Esophagus squamous epithelium (tissue), 5 donors: ENCODE measurements at regions not wholly inside any gene's neighbourhood (a gene's known extent, or its start where the extent isn't known, plus 50 kb on each side); places are given as distances from the start of the nearest gene placed in this dataset.

Experiments used
- DNase-seq: peaks from one replicate; lab custom pipeline; 2025; lab: John Stamatoyannopoulos, UW
- H3K27ac ChIP-seq, 4 donors: fragments of 200-600 bp; sonication (generic); one replicate each; pipeline ENCODE4 v1.5.1; 2016 to 2019; ENCODE audit warnings: mild to moderate bottlenecking in 1 of 4
- H3K27me3 ChIP-seq, 4 donors: fragments of 200-600 bp; sonication (generic); 1 replicate in 3 of 4; 2 replicates in 1 of 4; pipeline versions ENCODE4 v1.5.1 to v1.6.0; 2017 to 2021; ENCODE audit warnings: antibody characterized with exemption in 1 of 4
- H3K36me3 ChIP-seq, 3 donors: fragments of 200-600 bp; sonication (generic); one replicate each; pipeline ENCODE4 v1.5.1; 2016 to 2019
- H3K4me1 ChIP-seq, 3 donors: fragments of 200-600 bp; sonication (generic); one replicate each; pipeline ENCODE4 v1.5.1; 2017 to 2019
- H3K4me3 ChIP-seq, 4 donors: fragments of 200-600 bp; sonication (generic); 1 replicate in 3 of 4; 2 replicates in 1 of 4; pipeline ENCODE4 v1.5.1; 2016 to 2019; ENCODE audit warnings: mild to moderate bottlenecking in 2 of 4, moderate library complexity in 1 of 4
- H3K9me3 ChIP-seq, 3 donors: fragments of 200-600 bp; sonication (generic); one replicate each; pipeline ENCODE4 v1.5.1; 2016 to 2019
- CTCF ChIP-seq, 6 experiments: fragments of 450-650 bp in 4 of 6; fragments of 200-600 bp in 2 of 6; sonication (generic) in 2 of 6; IDR thresholded peaks; one replicate each; pipeline ENCODE4 v1.5.1; 2016 to 2019; ENCODE audit warnings: antibody characterized with exemption in 6 of 6, mild to moderate bottlenecking in 4 of 6, moderate library complexity in 4 of 6
- POLR2A ChIP-seq, 4 donors: fragments of 450-650 bp; IDR thresholded peaks; one replicate each; pipeline ENCODE4 v1.6.1; 2017; ENCODE audit warnings: antibody characterized with exemption in 4 of 4, mild to moderate bottlenecking in 4 of 4, moderate library complexity in 3 of 4
- WGBS, 2 donors: methylation state at CpG; one replicate each; pipeline ENCODE4 v1.1.5; 2018; 5-methylcytosine and 5-hydroxymethylcytosine counted together
- intact Hi-C: fragments of 100-400 bp; cut with DNase I; formaldehyde crosslinking; loops from one replicate; pipeline ENCODE4 v1.15.0; 2022
- donor health status: DM: yes; HTN: yes; CAD: no.

DNA sequence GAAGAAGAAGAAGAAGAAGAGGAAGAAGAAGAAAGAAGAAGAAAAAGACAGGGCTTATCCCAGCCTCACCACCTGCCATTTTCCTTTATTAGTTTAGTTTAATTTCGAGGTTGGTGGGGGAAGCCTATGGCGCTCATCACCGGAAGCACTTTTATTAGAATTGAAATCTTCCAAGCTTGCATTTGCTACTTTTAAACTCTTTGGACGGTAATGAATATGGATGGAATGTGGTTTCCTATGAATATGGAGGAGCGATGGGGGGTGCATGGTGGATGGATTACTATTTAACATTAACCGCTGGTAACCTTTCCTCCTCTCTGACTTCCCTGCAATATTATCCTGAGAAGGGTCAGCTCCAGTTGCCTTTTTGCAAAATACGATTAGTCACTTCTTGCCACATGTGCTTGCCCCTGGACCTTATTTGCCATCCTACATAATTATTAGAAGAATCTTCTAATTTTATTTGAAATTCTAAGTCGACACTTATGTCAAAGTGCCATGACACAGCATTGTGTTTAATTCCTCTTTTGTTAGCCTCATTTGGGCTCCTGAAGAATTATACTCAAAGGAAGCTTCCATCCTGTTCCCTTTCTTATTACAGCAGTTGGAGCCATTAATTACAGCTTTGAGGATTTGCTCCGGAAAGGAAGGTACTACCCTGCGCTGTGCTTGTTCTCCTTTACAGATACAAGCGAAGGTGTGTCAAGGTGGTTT lies 424.5 kb downstream of the VRK1 start:
- peaks cover 0 to 81% (median 2%) of the 10 kb centered on the region in 4 donors for H3K27me3 ChIP-seq

GRCh38 chr14:97224016-97224415 lies 426.8 kb downstream of the VRK1 start:
- intact Hi-C loops: no loop called here
- 54% methylated on average over 8 of the region's 8 CpGs for WGBS, 2 donors
- peaks cover 0 to 69% (median 2%) of the 10 kb centered on the region in 4 donors for H3K27me3 ChIP-seq
- H3K27ac ChIP-seq: no peak overlapping the region
- no peaks in the 10 kb centered on the region for H3K9me3 ChIP-seq
- H3K4me1 ChIP-seq: peaks cover 0 to 10% (median 7%) of the 10 kb centered on the region in 3 donors
- no peak overlapping the region for H3K4me3 ChIP-seq
- no peak for TF ChIP-seq POLR2A (IDR thresholded peaks at IDR 0.05)
- TF ChIP-seq CTCF (IDR thresholded peaks at IDR 0.05): no peak
- no peak for DNase-seq
- H3K36me3 ChIP-seq: no peaks in the 10 kb centered on the region

More for the DNA sequence above, 424.5 kb downstream of the VRK1 start:
- WGBS, 2 donors: 73 to 75% methylated on average over 11 of the region's 11 CpGs
- H3K4me3 ChIP-seq: no peak overlapping the region
- no peak for DNase-seq
- H3K9me3 ChIP-seq: no peaks in the 10 kb centered on the region
- H3K36me3 ChIP-seq: no peaks in the 10 kb centered on the region
- no peak overlapping the region for H3K27ac ChIP-seq
- TF ChIP-seq POLR2A (IDR thresholded peaks at IDR 0.05) (no peak), CTCF (IDR thresholded peaks at IDR 0.05) (no peak)
- intact Hi-C loops: no loop called here
- peaks cover 0 to 19% (median 12%) of the 10 kb centered on the region in 3 donors for H3K4me1 ChIP-seq

GRCh38 chr14:97230051-97230450 lies 432.9 kb downstream of the VRK1 start:
- TF ChIP-seq POLR2A (IDR thresholded peaks at IDR 0.05) (no peak), CTCF (IDR thresholded peaks at IDR 0.05) (no peak)
- 69 to 79% methylated on average over 8 of the region's 8 CpGs for WGBS, 2 donors

DNA sequence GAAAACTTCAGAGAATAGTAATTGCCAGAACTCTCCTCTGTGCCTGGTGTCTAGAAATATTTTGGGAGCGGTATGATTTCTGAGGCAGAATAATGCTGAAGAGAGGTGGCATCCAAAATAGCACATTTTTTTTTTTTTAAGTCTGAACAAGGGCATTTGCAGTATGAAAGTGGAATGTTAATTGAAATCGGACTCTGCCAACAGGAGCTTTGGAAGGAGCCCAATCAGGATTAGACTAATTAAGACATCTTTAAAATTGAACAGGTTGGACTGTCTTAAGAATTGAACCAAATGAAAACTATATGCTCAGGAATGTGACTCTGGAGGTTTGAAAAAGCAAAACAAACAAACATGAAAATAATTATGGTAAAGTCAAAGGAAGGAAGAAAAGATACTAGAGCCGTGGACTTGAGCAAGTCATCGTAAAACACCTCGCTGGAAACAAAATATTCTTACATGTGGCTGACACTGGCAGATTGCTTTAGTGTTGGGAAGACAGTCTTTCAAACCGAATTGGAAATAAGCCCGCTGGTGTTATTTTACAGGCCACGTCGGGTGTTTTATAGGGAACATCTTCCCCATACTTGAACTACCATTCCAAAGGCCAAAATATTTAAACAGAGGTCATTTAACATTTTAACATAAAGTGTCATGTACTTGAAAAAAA lies 436.3 kb downstream of the VRK1 start:
- 55 to 71% methylated on average over 9 of the region's 9 CpGs for WGBS, 2 donors
- Histone ChIP-seq H3K27ac (no peak overlapping the region), H3K9me3 (no peaks in the 10 kb centered on the region), H3K36me3 (no peaks in the 10 kb centered on the region), H3K4me1 (no peaks in the 10 kb centered on the region), H3K27me3 (peaks cover 0 to 35% (median 0%) of the 10 kb centered on the region in 4 donors), H3K4me3 (no peak overlapping the region)
- no peak for TF ChIP-seq CTCF (IDR thresholded peaks at IDR 0.05)
- no peak for TF ChIP-seq POLR2A (IDR thresholded peaks at IDR 0.05)
- no peak for DNase-seq
- intact Hi-C loops: no loop called here

More at GRCh38 chr14:97230051-97230450, 432.9 kb downstream of the VRK1 start:
- intact Hi-C loops: no loop called here
- Histone ChIP-seq H3K4me3 (no peak overlapping the region), H3K27me3 (peaks cover 0 to 29% (median 0%) of the 10 kb centered on the region in 4 donors), H3K36me3 (no peaks in the 10 kb centered on the region), H3K27ac (no peak overlapping the region), H3K9me3 (no peaks in the 10 kb centered on the region), H3K4me1 (no peaks in the 10 kb centered on the region)
- no peak for DNase-seq

DNA sequence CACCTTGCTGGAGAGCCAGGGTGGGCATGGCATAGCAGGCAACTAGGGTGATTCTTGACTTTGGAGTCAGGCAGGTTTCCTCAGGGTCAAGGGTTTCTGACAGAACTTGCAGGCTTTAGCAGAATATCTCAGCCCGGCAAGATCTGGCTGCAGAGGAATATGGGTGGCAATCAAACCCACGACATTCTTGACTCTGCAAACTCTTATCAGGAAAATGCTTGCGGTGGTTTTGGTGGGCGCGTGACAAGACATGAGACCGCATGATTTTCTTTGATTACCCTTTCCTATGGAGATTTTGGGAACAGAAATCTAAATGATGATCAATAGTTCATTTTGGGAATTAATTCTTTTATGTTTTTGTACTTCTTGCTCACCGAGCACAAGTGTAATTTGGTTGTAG lies 449.5 kb downstream of the VRK1 start:
- Histone ChIP-seq H3K27ac (no peak overlapping the region), H3K4me3 (no peak overlapping the region), H3K4me1 (no peaks in the 10 kb centered on the region), H3K27me3 (peaks cover 0 to 18% (median 0%) of the 10 kb centered on the region in 4 donors), H3K9me3 (no peaks in the 10 kb centered on the region), H3K36me3 (no peaks in the 10 kb centered on the region)
- TF ChIP-seq CTCF (IDR thresholded peaks at IDR 0.05): no peak
- TF ChIP-seq POLR2A (IDR thresholded peaks at IDR 0.05): no peak
- DNase-seq: no peak
- intact Hi-C loops: no loop called here
- WGBS, 2 donors: 87 to 90% methylated on average over 7 of the region's 7 CpGs
